Bronchial epithelial cell (primary cell): ENCODE measurements at regions not wholly inside any gene's neighbourhood (a gene's known extent, or its start where the extent isn't known, plus 50 kb on each side); places are given as distances from the start of the nearest gene placed in this dataset.
"Not testable (repeated sequence)": the region's sequence is repeated elsewhere in the genome, so short reads cannot be mapped to it uniquely, and the experiment has no call there.

Experiments
- DNase-seq: peaks from one replicate; pipeline ENCODE4 v3.0.0-alpha.2; 2010; ENCODE audit warnings: low read depth
- FAIRE-seq: peaks from 2 replicates; lab custom pipeline; 2011; peaks lifted over from hg19 to GRCh38; lab: Jason Lieb, UNC
- H3K27me3 ChIP-seq: 2 replicates; pipeline ENCODE4 v1.5.1; 2011; ENCODE audit warnings: low read length; ENCODE audit not compliant: control insufficient read depth, insufficient read depth
- H3K36me3 ChIP-seq: 2 replicates; pipeline ENCODE4 v1.5.1; 2011; ENCODE audit warnings: low read length; ENCODE audit not compliant: control insufficient read depth, insufficient read depth
- H3K4me3 ChIP-seq: 2 replicates; pipeline ENCODE4 v1.5.1; 2011; ENCODE audit warnings: mild to moderate bottlenecking, low read depth, low read length, control low read depth
- CTCF ChIP-seq: IDR thresholded peaks from 2 replicates; pipeline ENCODE4 v1.5.1; 2011; ENCODE audit warnings: mild to moderate bottlenecking, moderate library complexity, low read length, control low read depth, inconsistent platforms; ENCODE audit not compliant: insufficient read depth, severe bottlenecking

GRCh38 chr13:42424182-42424581 lies 149.8 kb upstream of the TNFSF11 start:
- Histone ChIP-seq H3K36me3 (no peaks in the 10 kb centered on the region), H3K4me3 (no peak overlapping the region), H3K27me3 (peaks cover 3% of the 10 kb centered on the region)
- FAIRE-seq = no peak
- DNase-seq = no peak
- no peak for TF ChIP-seq CTCF

- H3K4me3 ChIP-seq = no peak overlapping the region
- DNase-seq (no peak), FAIRE-seq (no peak)
- no peak for TF ChIP-seq CTCF
- H3K36me3 ChIP-seq = no peaks in the 10 kb centered on the region
- H3K27me3 ChIP-seq = no peaks in the 10 kb centered on the region
These were observed 128.6 kb upstream of the TNFSF11 start for GRCh38 chr13:42445354-42445753.

- FAIRE-seq, H3K4me3 ChIP-seq, H3K27me3 ChIP-seq, DNase-seq, H3K36me3 ChIP-seq: not testable (repeated sequence)
These were observed 127.4 kb upstream of the TNFSF11 start for GRCh38 chr13:42446597-42446996.

DNA sequence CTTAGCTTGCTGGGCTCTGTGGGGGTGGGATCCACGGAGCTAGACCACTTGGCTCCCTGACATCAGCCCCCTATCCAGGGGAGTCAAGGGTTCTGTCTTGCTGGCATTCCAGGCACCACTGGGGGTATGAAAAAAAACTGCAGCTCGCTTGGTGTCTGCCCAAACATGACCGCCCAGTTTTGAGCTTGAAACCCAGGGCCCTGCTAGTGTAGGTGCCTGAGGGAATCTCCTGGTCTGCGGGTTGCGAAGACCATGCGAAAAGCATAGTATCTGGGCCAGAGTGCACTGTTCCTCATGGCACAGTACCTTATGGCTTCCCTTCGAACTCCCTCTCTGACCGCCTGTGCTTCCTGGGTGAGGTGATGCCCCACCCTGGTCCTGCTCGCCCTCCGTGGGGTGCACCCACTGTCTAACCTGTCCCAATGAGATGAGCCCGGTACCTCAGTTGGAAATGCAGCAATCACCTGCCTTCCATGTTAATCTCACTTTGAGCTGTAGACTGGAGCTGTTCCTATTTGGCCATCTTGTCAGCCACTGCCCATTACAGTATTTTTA lies 120.8 kb upstream of the TNFSF11 start:
- Histone ChIP-seq H3K4me3 (no peak overlapping the region), H3K27me3 (no peaks in the 10 kb centered on the region), H3K36me3 (no peaks in the 10 kb centered on the region)
- FAIRE-seq (no peak), DNase-seq (no peak)
- TF ChIP-seq CTCF = no peak

- no peak for TF ChIP-seq CTCF
- no peak overlapping the region for H3K4me3 ChIP-seq
- no peak for DNase-seq
- no peaks in the 10 kb centered on the region for H3K27me3 ChIP-seq
- FAIRE-seq = no peak
- H3K36me3 ChIP-seq = no peaks in the 10 kb centered on the region
These were observed 119.2 kb upstream of the TNFSF11 start for GRCh38 chr13:42454749-42455148.

DNA sequence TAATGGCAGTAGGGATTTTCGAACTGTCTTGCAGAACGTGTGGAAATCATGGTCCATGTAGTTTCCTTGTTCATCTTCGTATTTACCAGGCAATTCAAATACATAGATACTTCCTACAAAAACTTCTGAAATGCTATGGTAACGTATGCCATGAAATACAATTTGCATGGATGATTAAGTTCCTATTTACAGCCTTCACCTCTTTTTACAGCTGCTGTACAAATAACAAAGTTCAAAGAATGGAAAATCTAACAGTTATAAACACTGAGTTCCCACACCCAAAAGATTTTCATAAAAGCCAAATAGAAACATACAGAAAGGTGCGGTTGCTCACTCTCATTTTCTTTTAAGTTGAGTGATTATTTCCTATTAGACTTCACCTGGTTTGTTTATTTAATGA lies 115.8 kb upstream of the TNFSF11 start:
- no peak for TF ChIP-seq CTCF
- Histone ChIP-seq H3K27me3 (no peaks in the 10 kb centered on the region), H3K4me3 (no peak overlapping the region), H3K36me3 (no peaks in the 10 kb centered on the region)
- FAIRE-seq (no peak), DNase-seq (no peak)
